GM12878 (cell line): ENCODE measurements at regions not wholly inside any gene's neighbourhood (a gene's known extent, or its start where the extent isn't known, plus 50 kb on each side); places are given as distances from the start of the nearest gene placed in this dataset.

Experiments
- ATAC-seq: fragments of 200-7000 bp; cut with Tn5 transposase; 3 replicates; pipeline ENCODE4 v1.9.1; 2020; ENCODE audit warnings: mild to moderate bottlenecking, moderate library complexity
- BruUV-seq: library from RNA; stranded (reverse); fragments of 400-500 nt; replicated peaks from 2 replicates; lab custom pipeline; 2021; lab: Mats Ljungman, UMichigan
- CTCF ChIA-PET: fragments of 300-600 bp; sonication (Branson Sonifier 250); formaldehyde crosslinking; extraction: SDS; loops from one replicate; lab custom pipeline; 2021; ENCODE audit warnings: inconsistent platforms; lab: Yijun Ruan, JAX
- POLR2A ChIA-PET: fragments of 350-600 bp; formaldehyde crosslinking; extraction: SDS; loops from one replicate; lab custom pipeline; 2021; ENCODE audit warnings: inconsistent platforms; lab: Charles Lee
- RAD21 ChIA-PET: fragments of 300-600 bp; sonication (Branson Sonifier 250); formaldehyde crosslinking; loops from one replicate; lab custom pipeline; 2023; ENCODE audit warnings: antibody characterized with exemption; ENCODE audit not compliant: unreplicated experiment; lab: Charles Lee
- SMC1A ChIA-PET: fragments of 300-600 bp; sonication (Branson Sonifier 250); formaldehyde crosslinking; loops from one replicate; lab custom pipeline; 2023; ENCODE audit not compliant: unreplicated experiment, uncharacterized antibody; lab: Charles Lee
- DNase-seq: peaks from one replicate; pipeline ENCODE4 v3.0.0-alpha.2; 2011; ENCODE audit warnings: low read depth, low spot score
- FAIRE-seq: peaks from 3 replicates; lab custom pipeline; 2011; peaks lifted over from hg19 to GRCh38; lab: Jason Lieb, UNC
- H2AFZ ChIP-seq: 2 replicates; pipeline ENCODE4 v1.6.0; 2011; ENCODE audit warnings: low read depth, low read length, control low read depth; ENCODE audit not compliant: control insufficient read depth
- H3K27ac ChIP-seq: 2 replicates; pipeline ENCODE4 v1.5.1; 2011; ENCODE audit warnings: control low read depth; ENCODE audit not compliant: control insufficient read depth, insufficient read depth
- H3K27me3 ChIP-seq, 2 experiments: replicated peaks in 1 of 2; 2 replicates each; pipeline versions ENCODE4 v1.6.0 to v1.6.1; 2011; ENCODE audit warnings: low read length in 1 of 2; ENCODE audit not compliant: control insufficient read depth in 2 of 2, insufficient read depth in 2 of 2
- H3K36me3 ChIP-seq, 2 experiments: 2 replicates each; pipeline ENCODE4 v1.5.1; 2011; ENCODE audit warnings: low read length in 1 of 2; ENCODE audit not compliant: control insufficient read depth in 2 of 2, insufficient read depth in 2 of 2
- H3K4me1 ChIP-seq: 2 replicates; pipeline ENCODE4 v1.6.1; 2011; ENCODE audit warnings: mild to moderate bottlenecking, low read length, moderate library complexity, mixed read lengths; ENCODE audit not compliant: control insufficient read depth, insufficient read depth
- H3K4me2 ChIP-seq: 2 replicates; pipeline ENCODE4 v1.6.0; 2011; ENCODE audit warnings: control low read depth; ENCODE audit not compliant: control insufficient read depth, insufficient read depth
- H3K4me3 ChIP-seq: fragments of 200-600 bp; sonication (generic); 2 replicates; pipeline ENCODE4 v1.5.1; 2016
- H3K79me2 ChIP-seq: 2 replicates; pipeline ENCODE4 v1.6.0; 2011; ENCODE audit warnings: low read length; ENCODE audit not compliant: control insufficient read depth, insufficient read depth
- H3K9ac ChIP-seq: 2 replicates; pipeline ENCODE4 v1.8.0; 2011; ENCODE audit warnings: low read length, control low read depth, mixed read lengths; ENCODE audit not compliant: control insufficient read depth, insufficient read depth
- H3K9me3 ChIP-seq: replicated peaks from 3 replicates; pipeline ENCODE4 v1.5.1; 2011; ENCODE audit warnings: mild to moderate bottlenecking, low read length; ENCODE audit not compliant: control insufficient read depth, insufficient read depth
- H4K20me1 ChIP-seq: 2 replicates; pipeline ENCODE4 v1.6.0; 2011; ENCODE audit not compliant: control insufficient read depth, insufficient read depth
- E2F4 ChIP-seq: IDR thresholded peaks from 2 replicates; pipeline ENCODE4 v1.6.1; 2012; ENCODE audit warnings: low read depth, low read length, improper control_type of control experiment
- MAX ChIP-seq: IDR thresholded peaks from 2 replicates; pipeline ENCODE4 v1.6.1; 2012; ENCODE audit warnings: low read depth, low read length, improper control_type of control experiment
- MEF2B ChIP-seq: fragments of 450-650 bp; IDR thresholded peaks from 2 replicates; pipeline ENCODE4 v1.6.1; 2018; ENCODE audit warnings: mild to moderate bottlenecking, moderate library complexity; ENCODE audit not compliant: partially characterized antibody, poor library complexity, severe bottlenecking
- MTA3 ChIP-seq: IDR thresholded peaks from 2 replicates; pipeline ENCODE4 v1.6.1; 2012; ENCODE audit warnings: low read length, inconsistent platforms, borderline replicate concordance
- PAX5 ChIP-seq: IDR thresholded peaks from 2 replicates; pipeline ENCODE4 v1.6.1; 2011; ENCODE audit warnings: low read depth, low read length, borderline replicate concordance
- RAD51 ChIP-seq: fragments of 450-650 bp; IDR thresholded peaks from 2 replicates; pipeline ENCODE4 v1.6.1; 2016; ENCODE audit warnings: moderate library complexity, mild to moderate bottlenecking, inconsistent platforms
- ZBTB33 ChIP-seq: fragments of 450-650 bp; IDR thresholded peaks from 2 replicates; pipeline ENCODE4 v1.6.1; 2017; ENCODE audit warnings: mild to moderate bottlenecking
- WGBS: methylation state at CpG from one replicate; pipeline ENCODE4 v1.1.6; 2016; ENCODE audit warnings: low lambda C conversion rate; ENCODE audit not compliant: insufficient replicate concordance, insufficient coverage; ENCODE audit errors: missing lambda C conversion rate; 5-methylcytosine and 5-hydroxymethylcytosine counted together
- in situ Hi-C: fragments of 300-500 bp; cut with MboI; formaldehyde crosslinking; loops from 9 replicates; pipeline ENCODE4 v1.14.3; 2018; ENCODE audit warnings: mixed read lengths
- intact Hi-C: fragments of 100-400 bp; cut with micrococcal nuclease; formaldehyde crosslinking; loops from one replicate; pipeline ENCODE4 v1.14.2; 2022; ENCODE audit not compliant: unreplicated experiment
- TF ChIP-seq, protein P1 (sequence below): fragments of 450-650 bp; IDR thresholded peaks from 2 replicates; pipeline ENCODE4 v1.6.1; 2017; ENCODE audit warnings: low read depth, mild to moderate bottlenecking, moderate library complexity
- TF ChIP-seq, protein P2 (sequence below): fragments of 450-650 bp; conservative IDR thresholded peaks from 2 replicates; pipeline ENCODE4 v1.6.1; 2017; ENCODE audit warnings: mild to moderate bottlenecking, moderate library complexity

GRCh38 chr2:37454851-37455762, 110.7 kb downstream of the QPCT start (continued):
- TF ChIP-seq, protein P1, sequence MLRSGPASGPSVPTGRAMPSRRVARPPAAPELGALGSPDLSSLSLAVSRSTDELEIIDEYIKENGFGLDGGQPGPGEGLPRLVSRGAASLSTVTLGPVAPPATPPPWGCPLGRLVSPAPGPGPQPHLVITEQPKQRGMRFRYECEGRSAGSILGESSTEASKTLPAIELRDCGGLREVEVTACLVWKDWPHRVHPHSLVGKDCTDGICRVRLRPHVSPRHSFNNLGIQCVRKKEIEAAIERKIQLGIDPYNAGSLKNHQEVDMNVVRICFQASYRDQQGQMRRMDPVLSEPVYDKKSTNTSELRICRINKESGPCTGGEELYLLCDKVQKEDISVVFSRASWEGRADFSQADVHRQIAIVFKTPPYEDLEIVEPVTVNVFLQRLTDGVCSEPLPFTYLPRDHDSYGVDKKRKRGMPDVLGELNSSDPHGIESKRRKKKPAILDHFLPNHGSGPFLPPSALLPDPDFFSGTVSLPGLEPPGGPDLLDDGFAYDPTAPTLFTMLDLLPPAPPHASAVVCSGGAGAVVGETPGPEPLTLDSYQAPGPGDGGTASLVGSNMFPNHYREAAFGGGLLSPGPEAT, result no peak
- TF ChIP-seq MAX (no peak), E2F4 (no peak), MEF2B (no peak), MTA3 (no peak)

GRCh38 chr2:37456479-37456878, 112.0 kb downstream of the QPCT start:
- Histone ChIP-seq H3K27me3 (no peaks in the 10 kb centered on the region), H4K20me1 (no peaks in the 10 kb centered on the region), H2AFZ (peak overlapping the region; percentile 9; the same call in 1 of the 2 replicates), H3K9me3 (no peaks in the 10 kb centered on the region), H3K36me3 (no peaks in the 10 kb centered on the region), H3K4me2 (no peak overlapping the region), H3K27ac (no peak overlapping the region), H3K79me2 (no peaks in the 10 kb centered on the region), H3K9ac (no peak overlapping the region), H3K4me3 (no peak overlapping the region), H3K4me1 (no peaks in the 10 kb centered on the region)
- CTCF ChIA-PET, result no interaction called here
- FAIRE-seq, result no peak
- RAD21 ChIA-PET, result no interaction called here
- intact Hi-C loops (no loop called here), in situ Hi-C loops (no loop called here)
- SMC1A ChIA-PET, result interaction anchor here (0.5 to 1.2 kb wide), 2 partner anchors 29 to 326 kb away, joined by 3 read pairs; no protein-coding TSS in a partner anchor
- POLR2A ChIA-PET, result no interaction called here
- DNase-seq, result no peak
- no peak for ATAC-seq
- BruUV-seq, result no TSS peak
- 47% methylated on average over 1 of the region's 1 CpG for WGBS
- TF ChIP-seq ZBTB33, result no peak
- TF ChIP-seq PAX5, result no peak
- TF ChIP-seq, protein P2, sequence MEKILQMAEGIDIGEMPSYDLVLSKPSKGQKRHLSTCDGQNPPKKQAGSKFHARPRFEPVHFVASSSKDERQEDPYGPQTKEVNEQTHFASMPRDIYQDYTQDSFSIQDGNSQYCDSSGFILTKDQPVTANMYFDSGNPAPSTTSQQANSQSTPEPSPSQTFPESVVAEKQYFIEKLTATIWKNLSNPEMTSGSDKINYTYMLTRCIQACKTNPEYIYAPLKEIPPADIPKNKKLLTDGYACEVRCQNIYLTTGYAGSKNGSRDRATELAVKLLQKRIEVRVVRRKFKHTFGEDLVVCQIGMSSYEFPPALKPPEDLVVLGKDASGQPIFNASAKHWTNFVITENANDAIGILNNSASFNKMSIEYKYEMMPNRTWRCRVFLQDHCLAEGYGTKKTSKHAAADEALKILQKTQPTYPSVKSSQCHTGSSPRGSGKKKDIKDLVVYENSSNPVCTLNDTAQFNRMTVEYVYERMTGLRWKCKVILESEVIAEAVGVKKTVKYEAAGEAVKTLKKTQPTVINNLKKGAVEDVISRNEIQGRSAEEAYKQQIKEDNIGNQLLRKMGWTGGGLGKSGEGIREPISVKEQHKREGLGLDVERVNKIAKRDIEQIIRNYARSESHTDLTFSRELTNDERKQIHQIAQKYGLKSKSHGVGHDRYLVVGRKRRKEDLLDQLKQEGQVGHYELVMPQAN, result no peak
- no peak for TF ChIP-seq RAD51
- TF ChIP-seq MTA3, result no peak
